Activated CD4-positive, alpha-beta T cell treated with anti-CD3 and anti-CD28 coated beads, Interleukin-2, amount 50 U/mL, for 4 hours (primary cell): ENCODE measurements at regions not wholly inside any gene's neighbourhood (a gene's known extent, or its start where the extent isn't known, plus 50 kb on each side); places are given as distances from the start of the nearest gene placed in this dataset.

Experiments used
- DNase-seq, 2 experiments: peaks; one replicate each; pipeline ENCODE4 v3.0.0-alpha.2; 2020

- no peak for DNase-seq
Observed at GRCh38 chr15:38648121-38648843, 83.7 kb upstream of the RASGRP1 start.

- DNase-seq, result no peak
Observed at GRCh38 chr15:38650384-38650783, 85.8 kb upstream of the RASGRP1 start.

- no peak for DNase-seq
Observed at GRCh38 chr15:38650936-38651327, 86.3 kb upstream of the RASGRP1 start.

GRCh38 chr15:38651328-38652038 lies 86.9 kb upstream of the RASGRP1 start:
- DNase-seq, result peak; percentile 59 to 60

- no peak for DNase-seq
Observed at GRCh38 chr15:38652183-38652794, 87.7 kb upstream of the RASGRP1 start.

- DNase-seq, result peak; percentile 46 to 55
Observed at GRCh38 chr15:38652998-38653397, 88.4 kb upstream of the RASGRP1 start.

GRCh38 chr15:38658431-38658830 lies 93.8 kb upstream of the RASGRP1 start:
- no peak for DNase-seq

- DNase-seq, result peak; percentile 21 to 30
Observed at GRCh38 chr15:38660738-38661137, 96.1 kb upstream of the RASGRP1 start.

GRCh38 chr15:38662033-38662802 lies 97.6 kb upstream of the RASGRP1 start:
- DNase-seq, result no peak

GRCh38 chr15:38662805-38663204 lies 98.2 kb upstream of the RASGRP1 start:
- no peak for DNase-seq

- DNase-seq, result no peak
Observed at GRCh38 chr15:38665586-38666305, 101.1 kb upstream of the RASGRP1 start.

GRCh38 chr15:38666865-38667510 lies 102.4 kb upstream of the RASGRP1 start:
- DNase-seq, result no peak

GRCh38 chr15:38667890-38668850 lies 103.6 kb upstream of the RASGRP1 start:
- no peak for DNase-seq

- DNase-seq, result no peak
Observed at GRCh38 chr15:38668898-38669391, 104.3 kb upstream of the RASGRP1 start.

- DNase-seq, result peak; percentile 60 to 69
Observed at GRCh38 chr15:38670128-38671005, 105.8 kb upstream of the RASGRP1 start.

GRCh38 chr15:38671006-38671387 lies 106.4 kb upstream of the RASGRP1 start:
- DNase-seq, result no peak

- peak; percentile 35 to 39 for DNase-seq
Observed at GRCh38 chr15:38671675-38672254, 107.2 kb upstream of the RASGRP1 start.

- DNase-seq, result no peak
Observed at GRCh38 chr15:38672273-38672672, 107.7 kb upstream of the RASGRP1 start.
